Gastrocnemius medialis (tissue), 4 donors: ENCODE measurements at regions not wholly inside any gene's neighbourhood (a gene's known extent, or its start where the extent isn't known, plus 50 kb on each side); places are given as distances from the start of the nearest gene placed in this dataset.

Experiments used
- POLR2A ChIP-seq, 2 donors: fragments of 450-650 bp; IDR thresholded peaks; one replicate each; pipeline ENCODE4 v1.6.1; 2017; ENCODE audit warnings: antibody characterized with exemption in 2 of 2, mild to moderate bottlenecking in 2 of 2, moderate library complexity in 2 of 2
- TF ChIP-seq, protein P1 (sequence below), 5 experiments: fragments of 450-650 bp in 3 of 5; fragments of 200-600 bp in 2 of 5; sonication (generic) in 2 of 5; IDR thresholded peaks in 4 of 5; conservative IDR thresholded peaks in 1 of 5; 1 replicate in 4 of 5; 2 replicates in 1 of 5; pipeline ENCODE4 v1.5.1; 2016 to 2019; ENCODE audit warnings: antibody characterized with exemption in 5 of 5, mild to moderate bottlenecking in 3 of 5, moderate library complexity in 3 of 5

DNA sequence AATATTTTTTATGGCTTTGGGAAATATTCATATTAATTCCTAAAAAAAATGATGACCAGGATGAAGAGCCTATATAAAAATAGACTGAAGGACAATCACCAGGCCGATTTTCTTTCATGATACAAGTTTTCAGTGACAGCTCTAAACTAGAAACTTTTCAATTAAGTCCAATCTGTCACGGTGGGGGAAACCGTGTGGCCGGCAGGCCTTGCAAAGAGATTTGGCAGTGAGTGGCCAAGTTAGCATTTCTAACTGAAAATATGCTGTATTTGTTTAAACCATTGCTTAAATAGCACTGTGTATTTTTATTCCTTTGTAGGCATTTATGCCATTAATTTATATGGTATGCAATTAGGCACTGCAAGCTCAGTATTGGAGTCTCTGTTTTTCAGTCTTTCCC, 294.5 kb upstream of the NRIP1 start:
- TF ChIP-seq, protein P1, sequence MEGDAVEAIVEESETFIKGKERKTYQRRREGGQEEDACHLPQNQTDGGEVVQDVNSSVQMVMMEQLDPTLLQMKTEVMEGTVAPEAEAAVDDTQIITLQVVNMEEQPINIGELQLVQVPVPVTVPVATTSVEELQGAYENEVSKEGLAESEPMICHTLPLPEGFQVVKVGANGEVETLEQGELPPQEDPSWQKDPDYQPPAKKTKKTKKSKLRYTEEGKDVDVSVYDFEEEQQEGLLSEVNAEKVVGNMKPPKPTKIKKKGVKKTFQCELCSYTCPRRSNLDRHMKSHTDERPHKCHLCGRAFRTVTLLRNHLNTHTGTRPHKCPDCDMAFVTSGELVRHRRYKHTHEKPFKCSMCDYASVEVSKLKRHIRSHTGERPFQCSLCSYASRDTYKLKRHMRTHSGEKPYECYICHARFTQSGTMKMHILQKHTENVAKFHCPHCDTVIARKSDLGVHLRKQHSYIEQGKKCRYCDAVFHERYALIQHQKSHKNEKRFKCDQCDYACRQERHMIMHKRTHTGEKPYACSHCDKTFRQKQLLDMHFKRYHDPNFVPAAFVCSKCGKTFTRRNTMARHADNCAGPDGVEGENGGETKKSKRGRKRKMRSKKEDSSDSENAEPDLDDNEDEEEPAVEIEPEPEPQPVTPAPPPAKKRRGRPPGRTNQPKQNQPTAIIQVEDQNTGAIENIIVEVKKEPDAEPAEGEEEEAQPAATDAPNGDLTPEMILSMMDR (IDR thresholded peaks at IDR 0.05 in 4 of 5, conservative IDR thresholded peaks at IDR 0.05 in 1 of 5): no peak
- TF ChIP-seq POLR2A (IDR thresholded peaks at IDR 0.05): no peak
